GM21381 (cell line): ENCODE measurements at regions not wholly inside any gene's neighbourhood (a gene's known extent, or its start where the extent isn't known, plus 50 kb on each side); places are given as distances from the start of the nearest gene placed in this dataset.

Source experiments
- ATAC-seq: cut with Tn5 transposase; IDR thresholded peaks from one replicate; pipeline ENCODE4 v1.9.1; 2021; ENCODE audit warnings: mild to moderate bottlenecking, moderate library complexity; ENCODE audit not compliant: unreplicated experiment

- ATAC-seq = no peak
These were observed 140.8 kb upstream of the SLC1A4 start for GRCh38 chr2:64848363-64848762.

DNA sequence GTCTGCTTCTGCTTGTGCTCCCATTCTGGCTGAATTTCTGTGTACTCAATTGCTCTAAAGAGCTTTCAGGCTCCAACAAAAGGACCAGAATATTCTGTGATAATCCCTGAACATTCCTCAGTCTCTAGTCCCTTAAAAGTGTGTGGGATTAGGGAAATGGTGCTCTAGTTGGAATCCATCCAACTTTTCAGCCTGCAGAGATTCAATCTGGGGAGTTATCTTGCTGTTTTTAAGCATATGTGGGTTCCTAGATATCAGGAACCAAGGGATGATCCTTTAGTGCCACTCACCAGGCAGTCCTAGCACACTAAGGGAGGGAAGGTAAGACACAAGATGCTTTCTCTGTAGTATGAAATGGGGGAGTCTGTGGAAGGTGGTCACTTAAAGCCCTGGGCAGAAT, 140.3 kb upstream of the SLC1A4 start:
- ATAC-seq = no peak

DNA sequence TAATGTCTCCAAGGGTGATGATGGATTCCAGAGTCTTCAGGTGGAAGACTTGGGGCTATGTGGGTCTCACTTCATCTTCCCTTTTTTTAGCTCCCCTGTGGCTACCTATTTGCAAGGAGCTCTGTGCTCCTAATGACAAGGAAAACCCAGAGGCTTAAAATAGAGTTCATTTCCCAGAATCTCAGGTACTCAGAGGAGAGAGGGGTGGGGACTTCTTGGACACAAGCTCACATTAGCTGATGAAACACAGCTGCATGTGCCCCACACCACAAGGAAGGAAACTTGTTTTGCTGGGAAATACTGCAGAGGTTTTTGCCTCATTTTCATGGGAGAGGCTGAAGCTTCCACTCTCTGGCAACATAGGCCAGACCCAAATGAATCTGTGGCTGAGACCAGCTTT, 138.6 kb upstream of the SLC1A4 start:
- no peak for ATAC-seq

DNA sequence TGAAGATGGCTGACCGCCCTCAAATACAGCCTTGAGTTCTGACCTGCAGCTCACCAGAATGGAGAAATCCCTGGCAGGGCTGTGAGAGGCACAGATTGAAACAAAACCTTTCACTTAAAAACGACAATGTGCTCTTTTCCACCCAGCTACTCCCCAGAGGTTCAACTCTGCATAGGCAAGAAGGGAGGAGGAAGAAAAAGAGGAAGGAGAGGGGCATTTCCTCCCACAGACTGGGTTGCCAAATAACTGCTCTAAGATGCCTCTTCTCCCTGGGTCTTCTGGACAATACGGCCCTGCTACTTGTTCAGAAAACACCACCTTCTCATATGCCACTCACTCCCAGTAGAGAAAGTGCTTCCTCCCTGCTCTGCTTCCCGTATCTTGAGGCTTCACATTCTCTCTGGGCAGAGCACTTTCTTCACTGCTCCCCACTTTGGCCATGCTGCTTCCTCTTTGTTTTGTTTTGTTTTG, 136.4 kb upstream of the SLC1A4 start:
- no peak for ATAC-seq

GRCh38 chr2:64853306-64853705, 135.9 kb upstream of the SLC1A4 start:
- ATAC-seq = no peak

DNA sequence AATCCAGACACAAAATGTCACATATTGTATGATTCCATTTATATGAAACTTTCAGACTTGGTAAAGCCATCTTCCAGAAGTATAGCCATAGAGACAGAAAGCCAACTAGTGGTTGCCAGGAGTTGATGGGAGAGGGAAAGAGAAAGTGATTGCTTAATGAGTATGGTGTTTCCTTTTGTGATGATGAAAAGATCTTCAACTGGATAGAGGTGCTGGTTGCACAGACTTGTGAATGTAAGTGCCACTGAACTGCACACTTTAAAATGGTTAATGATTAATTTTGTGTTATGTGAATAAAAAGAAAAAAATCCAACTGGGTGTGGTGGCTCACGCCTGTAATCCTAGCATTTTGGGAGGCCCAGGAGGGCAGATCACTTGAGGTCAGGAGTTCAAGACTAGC, 135.3 kb upstream of the SLC1A4 start:
- ATAC-seq = no peak

DNA sequence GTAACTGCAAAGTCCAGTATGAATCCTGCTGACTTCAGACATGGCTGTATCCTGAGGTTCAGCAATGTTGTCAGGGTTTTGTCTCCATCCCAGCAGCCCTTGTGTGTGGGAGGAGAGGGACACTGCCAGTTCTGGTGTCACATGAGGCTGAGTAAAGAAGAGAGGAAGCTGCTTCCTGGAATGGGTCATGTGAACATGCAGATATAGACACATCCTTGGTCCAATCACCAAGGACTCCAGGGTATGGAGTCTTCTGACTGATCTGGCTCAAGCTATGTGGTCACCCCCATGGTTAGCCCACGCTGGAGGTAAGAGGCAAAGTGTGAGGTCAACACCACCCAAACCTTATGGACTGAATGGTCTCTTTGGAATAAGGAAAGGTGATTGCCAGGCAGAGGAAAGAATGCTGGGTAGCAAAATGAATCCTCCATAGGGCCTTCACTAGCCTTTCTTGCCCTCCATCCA, 134.4 kb upstream of the SLC1A4 start:
- ATAC-seq = no peak

- ATAC-seq = no peak
These were observed 131.4 kb upstream of the SLC1A4 start for GRCh38 chr2:64857581-64858471.

- no peak for ATAC-seq
These were observed 130.5 kb upstream of the SLC1A4 start for GRCh38 chr2:64858541-64859311.

DNA sequence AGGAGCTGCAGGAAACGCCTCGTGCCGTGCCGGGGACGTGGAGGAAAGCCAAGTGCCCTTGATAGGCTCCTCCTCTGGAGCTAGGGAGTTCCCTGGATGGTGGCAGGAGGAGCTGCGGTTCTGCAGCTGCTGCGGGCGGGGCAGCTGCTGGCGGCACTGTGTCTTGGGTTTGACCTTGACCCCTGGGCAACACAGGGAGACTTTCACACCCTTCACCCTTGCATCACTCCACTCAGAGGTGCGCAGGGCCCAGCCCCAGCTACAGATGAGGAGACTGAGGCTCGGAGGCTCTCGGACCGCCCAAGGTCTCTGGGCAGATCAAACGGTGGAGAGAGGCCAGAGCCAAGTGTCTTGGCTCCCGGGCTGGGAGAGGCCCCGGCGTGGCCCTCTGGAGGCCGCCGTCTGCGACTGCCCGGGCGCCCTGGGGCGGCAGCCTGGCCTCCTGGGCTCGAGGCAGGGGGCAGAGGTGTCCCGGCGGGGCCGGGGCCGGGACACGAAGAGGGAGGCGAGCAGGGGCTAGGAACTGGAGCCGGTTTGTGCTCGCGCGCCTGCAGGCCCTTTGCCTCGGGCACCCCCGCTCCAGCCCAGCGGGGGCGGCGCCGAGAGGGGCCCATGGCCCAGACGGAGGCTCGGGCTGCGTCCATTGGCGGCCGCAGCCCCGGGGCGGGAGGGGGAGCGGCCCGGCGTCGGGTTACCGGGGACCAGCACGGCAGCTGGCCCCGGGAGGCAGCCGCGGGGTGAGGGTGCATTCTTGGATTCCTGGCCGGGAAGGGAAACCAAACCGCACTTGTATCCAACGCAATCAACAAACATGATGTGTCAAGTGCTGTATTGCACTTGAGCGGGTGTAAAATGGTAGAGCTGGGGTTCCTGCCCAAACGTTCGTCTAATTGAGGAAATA, 129.6 kb upstream of the SLC1A4 start:
- peak; percentile 34 for ATAC-seq

GRCh38 chr2:64860276-64860885, 128.8 kb upstream of the SLC1A4 start:
- ATAC-seq = peak; percentile 48

DNA sequence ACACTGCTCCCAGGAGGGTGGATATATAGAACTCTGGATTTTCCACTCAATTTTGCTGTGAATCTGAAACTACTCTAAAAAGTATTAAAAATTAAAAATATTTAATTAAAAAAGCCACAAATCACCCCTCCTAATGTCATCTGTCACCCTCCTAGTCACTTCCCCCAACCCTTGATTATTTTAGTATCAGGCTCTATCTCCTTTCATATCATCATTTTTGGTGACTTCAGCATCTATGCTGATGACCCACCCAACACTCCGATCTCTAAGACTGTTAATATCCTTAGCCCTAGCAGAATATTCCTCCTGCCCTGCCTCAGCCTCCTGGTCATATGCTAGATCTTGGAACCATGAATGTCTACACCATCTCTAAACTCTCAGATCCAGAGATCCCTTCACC, 128.3 kb upstream of the SLC1A4 start:
- no peak for ATAC-seq

- no peak for ATAC-seq
These were observed 127.5 kb upstream of the SLC1A4 start for GRCh38 chr2:64861452-64862397.

DNA sequence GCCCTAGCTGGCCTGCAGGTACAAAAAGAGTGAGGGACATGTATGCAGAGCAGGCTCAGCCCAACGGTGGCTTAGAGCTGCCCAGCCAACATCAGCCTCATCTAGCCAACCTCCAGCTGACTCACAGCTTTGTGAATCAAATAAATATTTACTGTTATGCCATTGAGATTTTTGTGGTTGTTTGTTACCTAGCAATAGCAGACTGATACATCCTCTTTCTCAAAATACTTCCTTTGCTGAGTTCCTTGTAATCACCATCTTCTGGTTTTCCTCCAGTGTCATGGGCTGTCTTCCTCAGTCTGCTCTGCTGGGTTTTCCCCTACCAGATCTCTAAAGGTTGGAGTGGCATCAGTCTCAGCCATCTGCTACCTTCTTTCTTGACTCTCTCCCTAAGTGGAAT, 126.6 kb upstream of the SLC1A4 start:
- no peak for ATAC-seq

- no peak for ATAC-seq
These were observed 125.9 kb upstream of the SLC1A4 start for GRCh38 chr2:64863097-64863820.

DNA sequence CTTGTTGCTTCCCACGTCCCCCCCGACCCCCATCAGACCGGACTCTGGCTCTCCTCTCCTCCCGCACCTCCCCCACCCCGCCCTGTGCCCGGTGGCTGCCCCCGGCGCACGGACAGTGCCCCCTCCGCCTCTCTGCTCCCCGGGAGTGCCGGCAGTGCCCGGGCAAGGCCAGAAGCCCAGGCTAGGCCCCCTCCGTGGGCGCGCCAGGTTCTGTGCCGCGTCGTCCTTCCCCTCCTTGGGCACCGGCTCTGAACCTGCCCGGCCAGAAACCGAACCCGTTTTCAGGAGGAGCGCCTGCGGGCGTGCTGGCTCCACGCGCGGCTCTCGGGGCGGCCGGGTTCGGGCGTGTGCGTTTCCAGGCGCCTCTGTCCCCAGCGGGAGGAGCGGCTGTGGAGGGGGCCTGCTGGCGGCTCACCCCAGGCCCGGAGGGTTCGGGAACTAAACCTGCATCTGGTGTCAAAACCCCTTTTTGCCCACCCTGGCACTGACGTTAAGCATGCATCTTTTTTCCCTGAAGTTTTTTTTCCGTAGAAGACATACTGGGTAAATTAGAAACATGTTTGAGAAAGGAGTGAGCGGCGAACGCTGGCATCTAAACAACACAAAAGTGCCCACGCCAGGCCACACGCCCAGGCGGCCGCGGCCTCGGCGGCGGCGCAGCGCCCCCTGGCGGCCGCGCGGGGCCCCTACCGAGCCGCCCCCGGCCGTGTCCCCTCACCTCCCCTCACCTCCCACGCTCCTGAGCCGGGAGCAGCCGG, 123.9 kb upstream of the SLC1A4 start:
- ATAC-seq = peak; percentile 74

DNA sequence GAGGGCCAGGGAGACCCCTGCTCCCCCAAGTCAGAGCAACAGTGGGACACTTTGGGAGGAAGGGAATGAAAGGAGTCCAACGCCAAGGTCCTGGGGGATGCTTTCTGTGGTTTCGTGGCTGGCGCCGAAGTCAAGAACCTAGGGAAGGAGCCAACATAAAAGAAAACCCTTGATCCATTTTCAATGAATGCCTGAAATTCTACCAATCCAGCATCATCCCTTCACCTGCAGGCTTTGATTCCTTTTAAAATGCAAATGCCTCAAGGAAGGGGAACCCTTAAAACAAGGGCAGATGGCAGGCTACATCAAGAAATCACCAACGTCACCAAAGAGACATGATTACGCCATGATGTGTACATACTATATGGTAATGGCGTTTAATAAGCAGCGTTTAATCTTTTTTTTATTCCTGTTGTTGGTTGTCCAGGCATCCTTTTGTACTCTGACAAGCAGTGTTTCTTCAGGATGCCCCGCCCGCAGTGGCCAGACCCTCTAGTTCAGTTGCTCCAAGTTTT, 123.3 kb upstream of the SLC1A4 start:
- no peak for ATAC-seq

DNA sequence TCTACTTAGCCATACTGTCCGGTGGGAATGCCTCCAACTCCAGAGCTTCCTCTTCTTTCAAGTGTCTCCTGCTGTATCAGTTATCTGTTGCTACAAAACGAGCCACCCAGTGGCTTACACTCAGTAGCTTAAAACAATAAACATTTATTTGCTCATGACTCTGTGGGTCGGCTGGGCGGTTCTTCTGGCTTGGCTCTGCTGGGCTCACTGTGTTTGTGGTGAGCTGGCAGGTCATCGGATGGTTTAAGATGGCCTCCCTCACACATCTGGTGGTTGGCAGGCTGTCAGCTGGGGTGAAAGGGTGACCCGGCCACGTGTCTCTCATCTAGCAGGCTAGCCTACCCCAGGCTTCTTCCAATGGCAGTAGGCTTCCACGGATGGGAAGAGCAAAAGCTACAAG, 122.4 kb upstream of the SLC1A4 start:
- ATAC-seq = no peak
